ENCODE measurements at regions not wholly inside any gene's neighbourhood (a gene's known extent, or its start where the extent isn't known, plus 50 kb on each side); places are given as distances from the start of the nearest gene placed in this dataset.

GRCh38 chr13:61918841-61919240 lies 503.2 kb upstream of the PCDH20 start:
- Histone ChIP-seq H3K4me3 (ENCODE audit: low read depth, low read length) (no peak overlapping the region), H3K27ac (ENCODE audit: low read depth, low read length) (no peak overlapping the region), H3K4me1 (ENCODE audit: control insufficient read depth, insufficient read depth, low read length) (no peaks in the 10 kb centered on the region), H3K9ac (ENCODE audit: low read length) (no peak overlapping the region), H3K9me3 (ENCODE audit: control insufficient read depth, insufficient read depth, low read depth, low read length) (peaks cover 17% of the 10 kb centered on the region), H3K36me3 (ENCODE audit: control insufficient read depth, insufficient read depth, low read length) (no peaks in the 10 kb centered on the region), H3K27me3 (ENCODE audit: control insufficient read depth, insufficient read depth, low read length) (no peaks in the 10 kb centered on the region)

GRCh38 chr13:61916483-61916882 lies 500.8 kb upstream of the PCDH20 start:
- H3K4me3 ChIP-seq (ENCODE audit: low read depth, low read length), result no peak overlapping the region
- peaks cover 7% of the 10 kb centered on the region for H3K9me3 ChIP-seq (ENCODE audit: control insufficient read depth, insufficient read depth, low read depth, low read length)
- no peak overlapping the region for H3K9ac ChIP-seq (ENCODE audit: low read length)
- H3K36me3 ChIP-seq (ENCODE audit: control insufficient read depth, insufficient read depth, low read length), result no peaks in the 10 kb centered on the region
- no peaks in the 10 kb centered on the region for H3K27me3 ChIP-seq (ENCODE audit: control insufficient read depth, insufficient read depth, low read length)
- no peak overlapping the region for H3K27ac ChIP-seq (ENCODE audit: low read depth, low read length)
- no peaks in the 10 kb centered on the region for H3K4me1 ChIP-seq (ENCODE audit: control insufficient read depth, insufficient read depth, low read length)

- H3K4me1 ChIP-seq (ENCODE audit: control insufficient read depth, insufficient read depth, low read length), result no peaks in the 10 kb centered on the region
Measured at GRCh38 chr13:61913183-61913582, 497.5 kb upstream of the PCDH20 start.

GRCh38 chr13:61908906-61909615 lies 493.4 kb upstream of the PCDH20 start:
- Histone ChIP-seq H3K27ac (ENCODE audit: low read depth, low read length) (no peak overlapping the region), H3K36me3 (ENCODE audit: control insufficient read depth, insufficient read depth, low read length) (no peaks in the 10 kb centered on the region), H3K4me3 (ENCODE audit: low read depth, low read length) (no peak overlapping the region), H3K4me1 (ENCODE audit: control insufficient read depth, insufficient read depth, low read length) (no peaks in the 10 kb centered on the region), H3K9ac (ENCODE audit: low read length) (no peak overlapping the region), H3K27me3 (ENCODE audit: control insufficient read depth, insufficient read depth, low read length) (no peaks in the 10 kb centered on the region), H3K9me3 (ENCODE audit: control insufficient read depth, insufficient read depth, low read depth, low read length) (no peaks in the 10 kb centered on the region)

More at GRCh38 chr13:61913183-61913582, 497.5 kb upstream of the PCDH20 start:
- no peaks in the 10 kb centered on the region for H3K27me3 ChIP-seq (ENCODE audit: control insufficient read depth, insufficient read depth, low read length)
- no peak overlapping the region for H3K9ac ChIP-seq (ENCODE audit: low read length)
- H3K36me3 ChIP-seq (ENCODE audit: control insufficient read depth, insufficient read depth, low read length), result no peaks in the 10 kb centered on the region
- no peak overlapping the region for H3K27ac ChIP-seq (ENCODE audit: low read depth, low read length)
- H3K9me3 ChIP-seq (ENCODE audit: control insufficient read depth, insufficient read depth, low read depth, low read length), result no peaks in the 10 kb centered on the region
- H3K4me3 ChIP-seq (ENCODE audit: low read depth, low read length), result no peak overlapping the region

- no peaks in the 10 kb centered on the region for H3K9me3 ChIP-seq (ENCODE audit: control insufficient read depth, insufficient read depth, low read depth, low read length)
- H3K9ac ChIP-seq (ENCODE audit: low read length), result no peak overlapping the region
- H3K27me3 ChIP-seq (ENCODE audit: control insufficient read depth, insufficient read depth, low read length), result no peaks in the 10 kb centered on the region
- H3K4me3 ChIP-seq (ENCODE audit: low read depth, low read length), result no peak overlapping the region
- H3K36me3 ChIP-seq (ENCODE audit: control insufficient read depth, insufficient read depth, low read length), result no peaks in the 10 kb centered on the region
- H3K4me1 ChIP-seq (ENCODE audit: control insufficient read depth, insufficient read depth, low read length), result peaks cover 10% of the 10 kb centered on the region; the same call in 1 of the 2 replicates
- no peak overlapping the region for H3K27ac ChIP-seq (ENCODE audit: low read depth, low read length)
Measured at GRCh38 chr13:61905054-61905453, 489.4 kb upstream of the PCDH20 start.

GRCh38 chr13:61901946-61902541 lies 486.4 kb upstream of the PCDH20 start:
- no peak overlapping the region for H3K9ac ChIP-seq (ENCODE audit: low read length)
- no peak overlapping the region for H3K4me3 ChIP-seq (ENCODE audit: low read depth, low read length)
- H3K27ac ChIP-seq (ENCODE audit: low read depth, low read length), result no peak overlapping the region
- H3K4me1 ChIP-seq (ENCODE audit: control insufficient read depth, insufficient read depth, low read length), result peaks cover 13% of the 10 kb centered on the region; the same call in 1 of the 2 replicates
- H3K9me3 ChIP-seq (ENCODE audit: control insufficient read depth, insufficient read depth, low read depth, low read length), result no peaks in the 10 kb centered on the region
- H3K36me3 ChIP-seq (ENCODE audit: control insufficient read depth, insufficient read depth, low read length), result no peaks in the 10 kb centered on the region
- no peaks in the 10 kb centered on the region for H3K27me3 ChIP-seq (ENCODE audit: control insufficient read depth, insufficient read depth, low read length)

- Histone ChIP-seq H3K27ac (ENCODE audit: low read depth, low read length) (no peak overlapping the region), H3K4me1 (ENCODE audit: control insufficient read depth, insufficient read depth, low read length) (peaks cover 13% of the 10 kb centered on the region; the same call in 1 of the 2 replicates), H3K27me3 (ENCODE audit: control insufficient read depth, insufficient read depth, low read length) (no peaks in the 10 kb centered on the region), H3K9me3 (ENCODE audit: control insufficient read depth, insufficient read depth, low read depth, low read length) (no peaks in the 10 kb centered on the region), H3K4me3 (ENCODE audit: low read depth, low read length) (no peak overlapping the region), H3K36me3 (ENCODE audit: control insufficient read depth, insufficient read depth, low read length) (no peaks in the 10 kb centered on the region), H3K9ac (ENCODE audit: low read length) (no peak overlapping the region)
Measured at GRCh38 chr13:61900033-61900432, 484.4 kb upstream of the PCDH20 start.

- Histone ChIP-seq H3K9ac (ENCODE audit: low read length) (no peak overlapping the region), H3K36me3 (ENCODE audit: control insufficient read depth, insufficient read depth, low read length) (no peaks in the 10 kb centered on the region), H3K4me3 (ENCODE audit: low read depth, low read length) (no peak overlapping the region), H3K4me1 (ENCODE audit: control insufficient read depth, insufficient read depth, low read length) (peaks cover 13% of the 10 kb centered on the region; the same call in 1 of the 2 replicates), H3K27me3 (ENCODE audit: control insufficient read depth, insufficient read depth, low read length) (no peaks in the 10 kb centered on the region), H3K9me3 (ENCODE audit: control insufficient read depth, insufficient read depth, low read depth, low read length) (no peaks in the 10 kb centered on the region), H3K27ac (ENCODE audit: low read depth, low read length) (no peak overlapping the region)
Measured at GRCh38 chr13:61898207-61898606, 482.6 kb upstream of the PCDH20 start.

GRCh38 chr13:61891401-61891800 lies 475.8 kb upstream of the PCDH20 start:
- no peaks in the 10 kb centered on the region for H3K36me3 ChIP-seq (ENCODE audit: control insufficient read depth, insufficient read depth, low read length)
- no peak overlapping the region for H3K4me3 ChIP-seq (ENCODE audit: low read depth, low read length)
- H3K9ac ChIP-seq (ENCODE audit: low read length), result no peak overlapping the region
- H3K27me3 ChIP-seq (ENCODE audit: control insufficient read depth, insufficient read depth, low read length), result no peaks in the 10 kb centered on the region
- no peaks in the 10 kb centered on the region for H3K4me1 ChIP-seq (ENCODE audit: control insufficient read depth, insufficient read depth, low read length)
- no peak overlapping the region for H3K27ac ChIP-seq (ENCODE audit: low read depth, low read length)
- no peaks in the 10 kb centered on the region for H3K9me3 ChIP-seq (ENCODE audit: control insufficient read depth, insufficient read depth, low read depth, low read length)

- Histone ChIP-seq H3K9ac (ENCODE audit: low read length) (no peak overlapping the region), H3K4me1 (ENCODE audit: control insufficient read depth, insufficient read depth, low read length) (no peaks in the 10 kb centered on the region), H3K4me3 (ENCODE audit: low read depth, low read length) (no peak overlapping the region), H3K27ac (ENCODE audit: low read depth, low read length) (no peak overlapping the region), H3K9me3 (ENCODE audit: control insufficient read depth, insufficient read depth, low read depth, low read length) (no peaks in the 10 kb centered on the region), H3K27me3 (ENCODE audit: control insufficient read depth, insufficient read depth, low read length) (no peaks in the 10 kb centered on the region), H3K36me3 (ENCODE audit: control insufficient read depth, insufficient read depth, low read length) (no peaks in the 10 kb centered on the region)
Measured at GRCh38 chr13:61884830-61885229, 469.2 kb upstream of the PCDH20 start.

- Histone ChIP-seq H3K9me3 (ENCODE audit: control insufficient read depth, insufficient read depth, low read depth, low read length) (peaks cover 31% of the 10 kb centered on the region), H3K4me3 (ENCODE audit: low read depth, low read length) (no peak overlapping the region), H3K4me1 (ENCODE audit: control insufficient read depth, insufficient read depth, low read length) (no peaks in the 10 kb centered on the region), H3K36me3 (ENCODE audit: control insufficient read depth, insufficient read depth, low read length) (no peaks in the 10 kb centered on the region), H3K9ac (ENCODE audit: low read length) (no peak overlapping the region), H3K27ac (ENCODE audit: low read depth, low read length) (no peak overlapping the region), H3K27me3 (ENCODE audit: control insufficient read depth, insufficient read depth, low read length) (no peaks in the 10 kb centered on the region)
Measured at GRCh38 chr13:61880578-61881283, 465.1 kb upstream of the PCDH20 start.
